HEK293 (cell line): ENCODE measurements at regions not wholly inside any gene's neighbourhood (a gene's known extent, or its start where the extent isn't known, plus 50 kb on each side); places are given as distances from the start of the nearest gene placed in this dataset.

ENCODE experiments used
- BCL11A ChIP-seq: fragments of 450-650 bp; formaldehyde crosslinking; IDR thresholded peaks from 2 replicates; pipeline ENCODE4 v1.5.1; 2016; ENCODE audit warnings: low read depth, missing biosample characterization, missing genetic modification characterization
- YY1 ChIP-seq: fragments of 450-650 bp; formaldehyde crosslinking; IDR thresholded peaks from 2 replicates; pipeline ENCODE4 v1.5.1; 2018; ENCODE audit warnings: missing biosample characterization, missing genetic modification characterization
- ZNF404 ChIP-seq: fragments of 450-650 bp; formaldehyde crosslinking; IDR thresholded peaks from 2 replicates; pipeline ENCODE4 v1.5.1; 2017; ENCODE audit warnings: missing biosample characterization, missing genetic modification characterization
- ZNF76 ChIP-seq: fragments of 450-650 bp; formaldehyde crosslinking; IDR thresholded peaks from 2 replicates; pipeline ENCODE4; 2016; ENCODE audit warnings: low read depth, missing biosample characterization, missing genetic modification characterization, borderline replicate concordance
- TF ChIP-seq, protein P1 (sequence below): fragments of 450-650 bp; formaldehyde crosslinking; IDR thresholded peaks from 2 replicates; pipeline ENCODE4 v1.5.1; 2016; ENCODE audit warnings: missing biosample characterization, missing genetic modification characterization

DNA sequence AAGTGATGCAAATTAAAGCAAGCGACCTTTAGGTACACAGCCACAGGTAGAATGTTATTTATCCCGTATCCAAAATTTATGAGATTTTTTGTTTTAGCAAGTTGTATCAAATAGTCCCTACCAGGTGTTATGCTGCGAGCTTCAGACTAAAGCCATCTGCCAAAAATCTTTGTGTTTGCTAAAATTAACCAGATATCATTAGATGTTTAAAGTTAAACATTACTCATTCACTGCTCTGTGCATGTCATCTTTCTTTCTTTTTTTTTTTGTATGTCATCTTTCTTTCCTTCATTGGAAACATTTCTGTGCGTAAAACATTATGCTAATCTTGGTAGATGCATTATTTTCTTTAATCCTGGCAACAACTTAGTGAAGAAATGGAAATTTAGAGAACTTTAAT is 173.1 kb downstream of the FHIP1A start:
- TF ChIP-seq ZNF76 (tag by site-specific recombination) (no peak), BCL11A (tag by site-specific recombination) (no peak), YY1 (no peak), ZNF404 (no peak)
- TF ChIP-seq, protein P1, sequence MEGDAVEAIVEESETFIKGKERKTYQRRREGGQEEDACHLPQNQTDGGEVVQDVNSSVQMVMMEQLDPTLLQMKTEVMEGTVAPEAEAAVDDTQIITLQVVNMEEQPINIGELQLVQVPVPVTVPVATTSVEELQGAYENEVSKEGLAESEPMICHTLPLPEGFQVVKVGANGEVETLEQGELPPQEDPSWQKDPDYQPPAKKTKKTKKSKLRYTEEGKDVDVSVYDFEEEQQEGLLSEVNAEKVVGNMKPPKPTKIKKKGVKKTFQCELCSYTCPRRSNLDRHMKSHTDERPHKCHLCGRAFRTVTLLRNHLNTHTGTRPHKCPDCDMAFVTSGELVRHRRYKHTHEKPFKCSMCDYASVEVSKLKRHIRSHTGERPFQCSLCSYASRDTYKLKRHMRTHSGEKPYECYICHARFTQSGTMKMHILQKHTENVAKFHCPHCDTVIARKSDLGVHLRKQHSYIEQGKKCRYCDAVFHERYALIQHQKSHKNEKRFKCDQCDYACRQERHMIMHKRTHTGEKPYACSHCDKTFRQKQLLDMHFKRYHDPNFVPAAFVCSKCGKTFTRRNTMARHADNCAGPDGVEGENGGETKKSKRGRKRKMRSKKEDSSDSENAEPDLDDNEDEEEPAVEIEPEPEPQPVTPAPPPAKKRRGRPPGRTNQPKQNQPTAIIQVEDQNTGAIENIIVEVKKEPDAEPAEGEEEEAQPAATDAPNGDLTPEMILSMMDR (tag by site-specific recombination) = no peak
